ENCODE measurements at regions not wholly inside any gene's neighbourhood (a gene's known extent, or its start where the extent isn't known, plus 50 kb on each side); places are given as distances from the start of the nearest gene placed in this dataset.

DNA sequence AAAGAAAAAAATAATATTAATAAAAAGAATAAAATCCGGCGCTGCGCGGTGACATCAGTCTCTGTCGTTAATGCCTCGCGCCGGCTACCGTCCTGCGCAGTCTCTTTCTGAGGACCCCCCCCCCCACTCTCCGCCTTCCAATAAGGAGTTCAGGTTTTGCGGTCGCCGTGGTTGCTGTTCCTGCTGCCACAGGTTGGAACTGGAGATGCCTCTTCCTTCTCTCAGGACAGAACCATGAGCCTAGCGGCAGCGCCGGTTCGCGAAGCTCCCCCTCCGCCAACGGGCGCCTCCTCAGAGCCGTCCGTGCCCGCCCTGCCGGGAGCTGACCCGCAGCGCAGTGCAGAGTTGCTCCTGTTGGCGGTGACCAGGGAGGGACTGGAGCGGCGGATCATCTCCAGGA is 2093.4 kb downstream of the TP53TG3F start:
- no peak overlapping the region for H3K4me2 ChIP-seq (ENCODE audit: low read length)
- no peaks in the 10 kb centered on the region for H3K79me2 ChIP-seq (ENCODE audit: insufficient read depth, low read length)
- no peaks in the 10 kb centered on the region; a peak in 1 of 4 replicates for H3K9me3 ChIP-seq (ENCODE audit: control insufficient read depth in 1 of 2, insufficient read depth in 1 of 2, low read depth in 1 of 2, low read length in 2 of 2)
- H3K9me2 ChIP-seq (ENCODE audit: insufficient read depth): no peaks in the 10 kb centered on the region
- POLR2A ChIA-PET: no interaction called here
- no peaks in the 10 kb centered on the region for H3K4me1 ChIP-seq (ENCODE audit: control insufficient read depth in 1 of 2, insufficient read depth in 2 of 2, low read length in 2 of 2)
- ATAC-seq (no peak), DNase-seq (ENCODE audit: low read depth, low spot score) (no peak)
- H3K27me3 ChIP-seq (ENCODE audit: insufficient read depth, low read length): no peaks in the 10 kb centered on the region
- no peak overlapping the region for H3K4me3 ChIP-seq (replicated peaks in 1 of 2; ENCODE audit: low read depth in 1 of 2, low read length in 2 of 2)
- no peak overlapping the region for H3K27ac ChIP-seq (ENCODE audit: low read depth, low read length)
- no peaks in the 10 kb centered on the region for H4K20me1 ChIP-seq (ENCODE audit: insufficient read depth)
- H3K36me3 ChIP-seq (ENCODE audit: control insufficient read depth in 1 of 2, insufficient read depth in 2 of 2, low read length in 2 of 2): no peaks in the 10 kb centered on the region
- no peak overlapping the region for H2AFZ ChIP-seq (ENCODE audit: low read depth, low read length, poor library complexity, severe bottlenecking)
- no TSS peak for BruUV-seq (replicated peaks)
- RAD21 ChIA-PET (ENCODE audit: low non-redundant PET in 1 of 2, low total read pairs in 2 of 2, uncharacterized antibody in 2 of 2, unreplicated experiment in 2 of 2): no interaction called here
- intact Hi-C loops (cut with micrococcal nuclease): no loop called here
- no peak overlapping the region for H3K9ac ChIP-seq (ENCODE audit: low read length)
- TF ChIP-seq ELF1 (IDR thresholded peaks at IDR 0.05; ENCODE audit: borderline replicate concordance, low read depth): no peak
- TF ChIP-seq EGR1 (IDR thresholded peaks at IDR 0.05; ENCODE audit: low read depth): no peak
- TF ChIP-seq SRF (IDR thresholded peaks at IDR 0.05; ENCODE audit: low read depth): no peak
- TF ChIP-seq, protein P1, sequence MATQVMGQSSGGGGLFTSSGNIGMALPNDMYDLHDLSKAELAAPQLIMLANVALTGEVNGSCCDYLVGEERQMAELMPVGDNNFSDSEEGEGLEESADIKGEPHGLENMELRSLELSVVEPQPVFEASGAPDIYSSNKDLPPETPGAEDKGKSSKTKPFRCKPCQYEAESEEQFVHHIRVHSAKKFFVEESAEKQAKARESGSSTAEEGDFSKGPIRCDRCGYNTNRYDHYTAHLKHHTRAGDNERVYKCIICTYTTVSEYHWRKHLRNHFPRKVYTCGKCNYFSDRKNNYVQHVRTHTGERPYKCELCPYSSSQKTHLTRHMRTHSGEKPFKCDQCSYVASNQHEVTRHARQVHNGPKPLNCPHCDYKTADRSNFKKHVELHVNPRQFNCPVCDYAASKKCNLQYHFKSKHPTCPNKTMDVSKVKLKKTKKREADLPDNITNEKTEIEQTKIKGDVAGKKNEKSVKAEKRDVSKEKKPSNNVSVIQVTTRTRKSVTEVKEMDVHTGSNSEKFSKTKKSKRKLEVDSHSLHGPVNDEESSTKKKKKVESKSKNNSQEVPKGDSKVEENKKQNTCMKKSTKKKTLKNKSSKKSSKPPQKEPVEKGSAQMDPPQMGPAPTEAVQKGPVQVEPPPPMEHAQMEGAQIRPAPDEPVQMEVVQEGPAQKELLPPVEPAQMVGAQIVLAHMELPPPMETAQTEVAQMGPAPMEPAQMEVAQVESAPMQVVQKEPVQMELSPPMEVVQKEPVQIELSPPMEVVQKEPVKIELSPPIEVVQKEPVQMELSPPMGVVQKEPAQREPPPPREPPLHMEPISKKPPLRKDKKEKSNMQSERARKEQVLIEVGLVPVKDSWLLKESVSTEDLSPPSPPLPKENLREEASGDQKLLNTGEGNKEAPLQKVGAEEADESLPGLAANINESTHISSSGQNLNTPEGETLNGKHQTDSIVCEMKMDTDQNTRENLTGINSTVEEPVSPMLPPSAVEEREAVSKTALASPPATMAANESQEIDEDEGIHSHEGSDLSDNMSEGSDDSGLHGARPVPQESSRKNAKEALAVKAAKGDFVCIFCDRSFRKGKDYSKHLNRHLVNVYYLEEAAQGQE (IDR thresholded peaks at IDR 0.05; ENCODE audit: low read depth): no peak
- no peak for TF ChIP-seq CEBPB (IDR thresholded peaks at IDR 0.05; ENCODE audit: low read depth)
- CTCF ChIA-PET: no interaction called here

DNA sequence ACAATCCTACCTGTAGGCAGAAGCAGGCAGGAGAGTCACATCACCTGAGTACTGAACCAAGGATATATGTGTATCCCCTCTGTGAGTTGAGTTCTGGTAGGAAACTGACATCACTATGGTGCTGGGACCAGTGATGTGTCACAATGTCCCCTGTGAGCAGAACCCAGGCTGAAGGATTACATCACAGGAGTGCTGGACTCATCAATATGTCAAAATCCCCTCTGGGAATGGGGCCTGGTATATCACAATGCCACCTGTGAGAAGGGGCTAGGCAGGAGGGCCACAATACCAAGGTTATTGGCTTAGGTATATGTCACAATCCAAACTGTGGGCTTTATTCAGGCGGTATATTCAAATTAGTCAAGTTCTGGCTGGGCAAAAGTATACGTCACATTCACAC is 2098.3 kb downstream of the TP53TG3F start:
- BruUV-seq (replicated peaks): no TSS peak

More for the DNA sequence above, 2098.3 kb downstream of the TP53TG3F start:
- Histone ChIP-seq H3K27ac (ENCODE audit: low read depth, low read length) (no peak overlapping the region), H3K4me1 (ENCODE audit: control insufficient read depth in 1 of 2, insufficient read depth in 2 of 2, low read length in 2 of 2) (peaks cover 0 to 5% of the 10 kb centered on the region in 2 experiments; a peak in 1 of 4 replicates), H3K4me3 (replicated peaks in 1 of 2; ENCODE audit: low read depth in 1 of 2, low read length in 2 of 2) (no peak overlapping the region), H3K9me3 (ENCODE audit: control insufficient read depth in 1 of 2, insufficient read depth in 1 of 2, low read depth in 1 of 2, low read length in 2 of 2) (no peaks in the 10 kb centered on the region; a peak in 1 of 4 replicates), H3K79me2 (ENCODE audit: insufficient read depth, low read length) (no peaks in the 10 kb centered on the region), H4K20me1 (ENCODE audit: insufficient read depth) (no peaks in the 10 kb centered on the region), H2AFZ (ENCODE audit: low read depth, low read length, poor library complexity, severe bottlenecking) (no peak overlapping the region), H3K9me2 (ENCODE audit: insufficient read depth) (no peaks in the 10 kb centered on the region), H3K9ac (ENCODE audit: low read length) (no peak overlapping the region), H3K27me3 (ENCODE audit: insufficient read depth, low read length) (no peaks in the 10 kb centered on the region), H3K36me3 (ENCODE audit: control insufficient read depth in 1 of 2, insufficient read depth in 2 of 2, low read length in 2 of 2) (no peaks in the 10 kb centered on the region), H3K4me2 (ENCODE audit: low read length) (no peak overlapping the region)
- intact Hi-C loops (cut with micrococcal nuclease): no loop called here
- RAD21 ChIA-PET (ENCODE audit: low non-redundant PET in 1 of 2, low total read pairs in 2 of 2, uncharacterized antibody in 2 of 2, unreplicated experiment in 2 of 2): no interaction called here
- no peak for ATAC-seq
- POLR2A ChIA-PET: no interaction called here
- TF ChIP-seq, protein P2, sequence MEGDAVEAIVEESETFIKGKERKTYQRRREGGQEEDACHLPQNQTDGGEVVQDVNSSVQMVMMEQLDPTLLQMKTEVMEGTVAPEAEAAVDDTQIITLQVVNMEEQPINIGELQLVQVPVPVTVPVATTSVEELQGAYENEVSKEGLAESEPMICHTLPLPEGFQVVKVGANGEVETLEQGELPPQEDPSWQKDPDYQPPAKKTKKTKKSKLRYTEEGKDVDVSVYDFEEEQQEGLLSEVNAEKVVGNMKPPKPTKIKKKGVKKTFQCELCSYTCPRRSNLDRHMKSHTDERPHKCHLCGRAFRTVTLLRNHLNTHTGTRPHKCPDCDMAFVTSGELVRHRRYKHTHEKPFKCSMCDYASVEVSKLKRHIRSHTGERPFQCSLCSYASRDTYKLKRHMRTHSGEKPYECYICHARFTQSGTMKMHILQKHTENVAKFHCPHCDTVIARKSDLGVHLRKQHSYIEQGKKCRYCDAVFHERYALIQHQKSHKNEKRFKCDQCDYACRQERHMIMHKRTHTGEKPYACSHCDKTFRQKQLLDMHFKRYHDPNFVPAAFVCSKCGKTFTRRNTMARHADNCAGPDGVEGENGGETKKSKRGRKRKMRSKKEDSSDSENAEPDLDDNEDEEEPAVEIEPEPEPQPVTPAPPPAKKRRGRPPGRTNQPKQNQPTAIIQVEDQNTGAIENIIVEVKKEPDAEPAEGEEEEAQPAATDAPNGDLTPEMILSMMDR (IDR thresholded peaks at IDR 0.05 in 2 of 3, conservative IDR thresholded peaks at IDR 0.05 in 1 of 3; ENCODE audit: borderline replicate concordance in 1 of 3, insufficient read depth in 1 of 3, low read depth in 2 of 3, low read length in 2 of 3): no peak
- TF ChIP-seq CBX3 (IDR thresholded peaks at IDR 0.05; ENCODE audit: low read depth) (no peak), FOSL1 (IDR thresholded peaks at IDR 0.05; ENCODE audit: low read depth) (no peak), SP1 (IDR thresholded peaks at IDR 0.05; ENCODE audit: low read depth) (no peak), SRF (IDR thresholded peaks at IDR 0.05; ENCODE audit: low read depth) (no peak)
- CTCF ChIA-PET: no interaction called here
- DNase-seq (ENCODE audit: low read depth, low spot score): no peak

All from HCT116 (cell line).